ENCODE measurements at regions not wholly inside any gene's neighbourhood (a gene's known extent, or its start where the extent isn't known, plus 50 kb on each side); places are given as distances from the start of the nearest gene placed in this dataset.

DNA sequence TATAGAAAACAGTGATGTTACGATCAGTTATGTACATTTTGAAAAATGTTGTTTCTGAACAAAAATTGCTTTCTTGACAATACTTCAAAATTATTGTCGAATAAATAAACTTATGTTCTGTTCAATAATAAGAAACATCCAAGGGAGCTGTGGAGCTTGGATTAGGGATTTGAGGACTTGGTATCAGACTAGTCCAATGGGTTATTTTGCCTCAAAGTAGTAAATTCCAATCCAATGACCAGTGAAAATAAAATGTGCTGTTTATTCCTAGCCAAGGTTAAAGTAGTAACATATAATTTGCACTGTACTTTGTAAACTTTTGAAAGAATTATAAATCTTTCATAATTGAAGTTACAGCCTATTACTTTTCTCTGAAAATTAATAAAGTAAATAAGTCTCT lies 79.1 kb upstream of the IVNS1ABP start:
- TF ChIP-seq, protein P1, sequence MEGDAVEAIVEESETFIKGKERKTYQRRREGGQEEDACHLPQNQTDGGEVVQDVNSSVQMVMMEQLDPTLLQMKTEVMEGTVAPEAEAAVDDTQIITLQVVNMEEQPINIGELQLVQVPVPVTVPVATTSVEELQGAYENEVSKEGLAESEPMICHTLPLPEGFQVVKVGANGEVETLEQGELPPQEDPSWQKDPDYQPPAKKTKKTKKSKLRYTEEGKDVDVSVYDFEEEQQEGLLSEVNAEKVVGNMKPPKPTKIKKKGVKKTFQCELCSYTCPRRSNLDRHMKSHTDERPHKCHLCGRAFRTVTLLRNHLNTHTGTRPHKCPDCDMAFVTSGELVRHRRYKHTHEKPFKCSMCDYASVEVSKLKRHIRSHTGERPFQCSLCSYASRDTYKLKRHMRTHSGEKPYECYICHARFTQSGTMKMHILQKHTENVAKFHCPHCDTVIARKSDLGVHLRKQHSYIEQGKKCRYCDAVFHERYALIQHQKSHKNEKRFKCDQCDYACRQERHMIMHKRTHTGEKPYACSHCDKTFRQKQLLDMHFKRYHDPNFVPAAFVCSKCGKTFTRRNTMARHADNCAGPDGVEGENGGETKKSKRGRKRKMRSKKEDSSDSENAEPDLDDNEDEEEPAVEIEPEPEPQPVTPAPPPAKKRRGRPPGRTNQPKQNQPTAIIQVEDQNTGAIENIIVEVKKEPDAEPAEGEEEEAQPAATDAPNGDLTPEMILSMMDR (IDR thresholded peaks at IDR 0.05; ENCODE audit: low read length): no peak
- TF ChIP-seq EZH2 (IDR thresholded peaks at IDR 0.05; ENCODE audit: borderline replicate concordance, low read length): no peak
